ENCODE measurements at regions not wholly inside any gene's neighbourhood (a gene's known extent, or its start where the extent isn't known, plus 50 kb on each side); places are given as distances from the start of the nearest gene placed in this dataset.

DNA sequence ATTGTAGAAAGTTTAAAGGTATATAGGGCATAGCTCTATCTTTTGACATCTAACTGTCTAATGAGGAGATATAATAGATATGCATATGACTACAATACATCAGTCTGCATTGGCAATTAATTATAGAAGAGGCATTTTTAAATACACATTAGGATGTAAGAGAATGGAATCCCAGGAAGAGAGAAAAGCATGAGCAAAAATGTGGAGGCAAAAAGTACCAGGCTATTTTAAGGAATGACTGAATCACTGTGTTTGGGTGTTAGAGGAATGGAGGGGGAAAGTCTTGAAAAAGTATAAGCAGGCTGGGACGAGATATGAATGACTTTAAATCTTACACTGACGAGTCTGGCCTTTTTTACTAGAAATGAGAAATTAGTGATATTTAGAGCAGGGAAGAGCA is 138.4 kb upstream of the ZNF462 start:
- DNase-seq (ENCODE audit: low read depth, low spot score), result no peak
- no peaks in the 10 kb centered on the region for H3K9me3 ChIP-seq (replicated peaks; ENCODE audit: control insufficient read depth, insufficient read depth, low read length)
- no peak overlapping the region for H2AFZ ChIP-seq (ENCODE audit: low read depth, low read length)

More for the DNA sequence above, 138.4 kb upstream of the ZNF462 start:
- BruUV-seq (replicated peaks), result no TSS peak
- ChIA-PET CTCF (no interaction called here), POLR2A (no interaction called here)
- intact Hi-C loops (cut with micrococcal nuclease), result no loop called here
- TF ChIP-seq EZH2 (IDR thresholded peaks at IDR 0.05; ENCODE audit: borderline replicate concordance, low read depth, low read length, severe bottlenecking) (no peak), JUN (IDR thresholded peaks at IDR 0.05; ENCODE audit: borderline replicate concordance, insufficient read depth, insufficient read length, low read depth) (no peak), GATA2 (IDR thresholded peaks at IDR 0.05; ENCODE audit: insufficient read depth, insufficient read length, low read depth, low read length) (no peak), CTCF (IDR thresholded peaks at IDR 0.05; ENCODE audit: extremely low read depth in 1 of 2, insufficient read depth in 1 of 2, low read depth in 1 of 2, low read length in 2 of 2) (no peak), MYC (IDR thresholded peaks at IDR 0.05; ENCODE audit: low read depth, low read length) (no peak), POLR2AphosphoS5 (IDR thresholded peaks at IDR 0.05; ENCODE audit: insufficient read depth, low read depth, low read length) (no peak), FOS (IDR thresholded peaks at IDR 0.05; ENCODE audit: borderline replicate concordance, insufficient read depth, low read length) (no peak), MAX (IDR thresholded peaks at IDR 0.05; ENCODE audit: insufficient read depth, insufficient read length) (no peak), POLR2A (IDR thresholded peaks at IDR 0.05; ENCODE audit: low read depth, low read length) (no peak)
- dilution Hi-C loops (cut with MboI; ENCODE audit: extremely low pct_ligation_motif_present, low sequenced_read_pairs), result no loop called here
- Histone ChIP-seq H3K4me2 (ENCODE audit: insufficient read depth, low read length) (no peak overlapping the region), H3K4me1 (ENCODE audit: control insufficient read depth, extremely low read depth, insufficient read depth, low read length) (no peaks in the 10 kb centered on the region), H3K27me3 (ENCODE audit: control insufficient read depth in 2 of 2, insufficient read depth in 2 of 2, low read length in 2 of 2) (no peaks in the 10 kb centered on the region), H4K20me1 (replicated peaks; ENCODE audit: control insufficient read depth, extremely low read depth, insufficient read depth, low read length) (no peaks in the 10 kb centered on the region), H3K79me2 (ENCODE audit: control insufficient read depth, insufficient read depth, low read length) (no peaks in the 10 kb centered on the region), H3K27ac (ENCODE audit: insufficient read depth, low read depth, low read length) (no peak overlapping the region), H3K4me3 (replicated peaks in 1 of 3; ENCODE audit: insufficient read depth in 1 of 3, low read depth in 1 of 3, low read length in 3 of 3) (no peak overlapping the region), H3K9me1 (replicated peaks; ENCODE audit: control insufficient read depth, extremely low read depth, insufficient read depth, low read length) (no peaks in the 10 kb centered on the region), H3K36me3 (ENCODE audit: control insufficient read depth in 2 of 2, extremely low read depth in 1 of 2, insufficient read depth in 2 of 2, low read length in 2 of 2) (no peaks in the 10 kb centered on the region), H3K9ac (replicated peaks; ENCODE audit: extremely low read depth, insufficient read depth, low read length) (no peak overlapping the region)
- FAIRE-seq, result no peak
